ENCODE measurements at regions not wholly inside any gene's neighbourhood (a gene's known extent, or its start where the extent isn't known, plus 50 kb on each side); places are given as distances from the start of the nearest gene placed in this dataset.

DNA sequence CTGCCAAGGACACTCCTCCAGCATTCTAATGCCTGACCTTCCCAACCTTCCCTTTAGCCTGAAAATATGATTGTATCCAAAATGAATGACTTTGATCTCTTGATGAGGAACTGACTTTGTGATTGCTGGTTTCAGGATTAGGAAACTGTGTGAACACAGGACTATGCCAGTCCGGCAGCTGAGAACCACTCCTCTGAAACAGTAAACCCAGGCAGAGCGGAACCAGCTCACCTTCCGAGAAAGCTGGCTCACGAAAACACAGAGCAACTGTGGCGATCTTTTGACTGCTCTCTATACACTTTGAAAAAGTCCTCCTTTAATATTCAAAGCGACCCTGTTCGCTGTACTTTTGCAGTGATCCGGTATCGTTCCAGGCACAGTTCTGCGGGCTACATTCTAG lies 258.8 kb upstream of the IRS2 start:
- TF ChIP-seq CTCF (IDR thresholded peaks at IDR 0.05) (no peak), POLR2AphosphoS5 (IDR thresholded peaks at IDR 0.05; ENCODE audit: low read depth, low read length) (no peak)
- TF ChIP-seq, protein P1, sequence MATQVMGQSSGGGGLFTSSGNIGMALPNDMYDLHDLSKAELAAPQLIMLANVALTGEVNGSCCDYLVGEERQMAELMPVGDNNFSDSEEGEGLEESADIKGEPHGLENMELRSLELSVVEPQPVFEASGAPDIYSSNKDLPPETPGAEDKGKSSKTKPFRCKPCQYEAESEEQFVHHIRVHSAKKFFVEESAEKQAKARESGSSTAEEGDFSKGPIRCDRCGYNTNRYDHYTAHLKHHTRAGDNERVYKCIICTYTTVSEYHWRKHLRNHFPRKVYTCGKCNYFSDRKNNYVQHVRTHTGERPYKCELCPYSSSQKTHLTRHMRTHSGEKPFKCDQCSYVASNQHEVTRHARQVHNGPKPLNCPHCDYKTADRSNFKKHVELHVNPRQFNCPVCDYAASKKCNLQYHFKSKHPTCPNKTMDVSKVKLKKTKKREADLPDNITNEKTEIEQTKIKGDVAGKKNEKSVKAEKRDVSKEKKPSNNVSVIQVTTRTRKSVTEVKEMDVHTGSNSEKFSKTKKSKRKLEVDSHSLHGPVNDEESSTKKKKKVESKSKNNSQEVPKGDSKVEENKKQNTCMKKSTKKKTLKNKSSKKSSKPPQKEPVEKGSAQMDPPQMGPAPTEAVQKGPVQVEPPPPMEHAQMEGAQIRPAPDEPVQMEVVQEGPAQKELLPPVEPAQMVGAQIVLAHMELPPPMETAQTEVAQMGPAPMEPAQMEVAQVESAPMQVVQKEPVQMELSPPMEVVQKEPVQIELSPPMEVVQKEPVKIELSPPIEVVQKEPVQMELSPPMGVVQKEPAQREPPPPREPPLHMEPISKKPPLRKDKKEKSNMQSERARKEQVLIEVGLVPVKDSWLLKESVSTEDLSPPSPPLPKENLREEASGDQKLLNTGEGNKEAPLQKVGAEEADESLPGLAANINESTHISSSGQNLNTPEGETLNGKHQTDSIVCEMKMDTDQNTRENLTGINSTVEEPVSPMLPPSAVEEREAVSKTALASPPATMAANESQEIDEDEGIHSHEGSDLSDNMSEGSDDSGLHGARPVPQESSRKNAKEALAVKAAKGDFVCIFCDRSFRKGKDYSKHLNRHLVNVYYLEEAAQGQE (IDR thresholded peaks at IDR 0.05; ENCODE audit: insufficient read depth in 1 of 2, low read depth in 2 of 2, low read length in 1 of 2), result no peak
